PC-3 (cell line): ENCODE measurements at regions not wholly inside any gene's neighbourhood (a gene's known extent, or its start where the extent isn't known, plus 50 kb on each side); places are given as distances from the start of the nearest gene placed in this dataset.
"Not testable (repeated sequence)": the region's sequence is repeated elsewhere in the genome, so short reads cannot be mapped to it uniquely, and the experiment has no call there.

Experiments used
- CTCF ChIP-seq: fragments of 300-600 bp; sonication (generic); conservative IDR thresholded peaks from 2 replicates; pipeline ENCODE4 v1.5.1; 2017; ENCODE audit warnings: antibody characterized with exemption, low read depth, mild to moderate bottlenecking, low read length
- EZH2 ChIP-seq: fragments of 300-600 bp; sonication (generic); IDR thresholded peaks from one replicate; pipeline ENCODE4 v1.6.1; 2017; ENCODE audit warnings: antibody characterized with exemption, mild to moderate bottlenecking, low read length; ENCODE audit not compliant: unreplicated experiment
- EZH2phosphoT487 ChIP-seq: fragments of 300-600 bp; sonication (generic); IDR thresholded peaks from 2 replicates; pipeline ENCODE4 v1.6.1; 2018; ENCODE audit warnings: mild to moderate bottlenecking, antibody characterized with exemption, low read length, borderline replicate concordance

- not testable (repeated sequence) for TF ChIP-seq CTCF, EZH2, EZH2phosphoT487
These were observed 159.3 kb downstream of the NDUFA10 start for GRCh38 chr2:239865856-239866255.
